Epithelial cell of esophagus (primary cell): ENCODE measurements at regions not wholly inside any gene's neighbourhood (a gene's known extent, or its start where the extent isn't known, plus 50 kb on each side); places are given as distances from the start of the nearest gene placed in this dataset.

Experiments used
- DNase-seq: peaks from one replicate; pipeline ENCODE4 v3.0.0; 2010; ENCODE audit warnings: low read depth
- H3K4me3 ChIP-seq: 2 replicates; pipeline ENCODE4 v1.5.1; 2011; ENCODE audit warnings: mild to moderate bottlenecking, low read length, control low read depth
- TF ChIP-seq, protein P1 (sequence below): IDR thresholded peaks from 2 replicates; pipeline ENCODE4 v1.5.1; 2011; ENCODE audit warnings: low read depth, mild to moderate bottlenecking, low read length, control low read depth, inconsistent platforms; ENCODE audit not compliant: insufficient read depth; ENCODE audit errors: missing control alignments

DNA sequence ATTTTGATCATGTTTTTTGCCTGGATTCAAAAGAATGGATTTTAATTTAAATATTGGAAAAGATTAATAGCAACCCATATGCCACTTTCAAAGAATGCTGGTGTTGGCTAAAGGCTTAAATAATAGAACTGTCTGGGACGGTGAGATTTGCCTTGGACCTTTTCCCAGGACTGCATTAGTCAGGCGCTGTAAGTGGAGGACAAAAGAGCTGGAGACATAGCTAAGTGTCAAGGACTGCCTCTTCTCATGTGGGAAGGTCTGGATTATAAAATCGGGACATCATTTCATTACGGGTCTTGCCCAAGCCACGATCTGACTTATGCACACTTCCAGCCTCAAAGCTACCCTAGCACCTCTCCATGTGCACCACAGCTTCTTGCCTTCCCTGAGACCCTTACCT lies 458.5 kb upstream of the DEPDC1 start:
- no peak overlapping the region for H3K4me3 ChIP-seq
- no peak for DNase-seq
- TF ChIP-seq, protein P1, sequence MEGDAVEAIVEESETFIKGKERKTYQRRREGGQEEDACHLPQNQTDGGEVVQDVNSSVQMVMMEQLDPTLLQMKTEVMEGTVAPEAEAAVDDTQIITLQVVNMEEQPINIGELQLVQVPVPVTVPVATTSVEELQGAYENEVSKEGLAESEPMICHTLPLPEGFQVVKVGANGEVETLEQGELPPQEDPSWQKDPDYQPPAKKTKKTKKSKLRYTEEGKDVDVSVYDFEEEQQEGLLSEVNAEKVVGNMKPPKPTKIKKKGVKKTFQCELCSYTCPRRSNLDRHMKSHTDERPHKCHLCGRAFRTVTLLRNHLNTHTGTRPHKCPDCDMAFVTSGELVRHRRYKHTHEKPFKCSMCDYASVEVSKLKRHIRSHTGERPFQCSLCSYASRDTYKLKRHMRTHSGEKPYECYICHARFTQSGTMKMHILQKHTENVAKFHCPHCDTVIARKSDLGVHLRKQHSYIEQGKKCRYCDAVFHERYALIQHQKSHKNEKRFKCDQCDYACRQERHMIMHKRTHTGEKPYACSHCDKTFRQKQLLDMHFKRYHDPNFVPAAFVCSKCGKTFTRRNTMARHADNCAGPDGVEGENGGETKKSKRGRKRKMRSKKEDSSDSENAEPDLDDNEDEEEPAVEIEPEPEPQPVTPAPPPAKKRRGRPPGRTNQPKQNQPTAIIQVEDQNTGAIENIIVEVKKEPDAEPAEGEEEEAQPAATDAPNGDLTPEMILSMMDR, result no peak

- TF ChIP-seq, protein P1, result no peak
- H3K4me3 ChIP-seq, result no peak overlapping the region
- DNase-seq, result peak; percentile 24
Measured at GRCh38 chr1:68958958-68959357, 462.1 kb upstream of the DEPDC1 start.

DNA sequence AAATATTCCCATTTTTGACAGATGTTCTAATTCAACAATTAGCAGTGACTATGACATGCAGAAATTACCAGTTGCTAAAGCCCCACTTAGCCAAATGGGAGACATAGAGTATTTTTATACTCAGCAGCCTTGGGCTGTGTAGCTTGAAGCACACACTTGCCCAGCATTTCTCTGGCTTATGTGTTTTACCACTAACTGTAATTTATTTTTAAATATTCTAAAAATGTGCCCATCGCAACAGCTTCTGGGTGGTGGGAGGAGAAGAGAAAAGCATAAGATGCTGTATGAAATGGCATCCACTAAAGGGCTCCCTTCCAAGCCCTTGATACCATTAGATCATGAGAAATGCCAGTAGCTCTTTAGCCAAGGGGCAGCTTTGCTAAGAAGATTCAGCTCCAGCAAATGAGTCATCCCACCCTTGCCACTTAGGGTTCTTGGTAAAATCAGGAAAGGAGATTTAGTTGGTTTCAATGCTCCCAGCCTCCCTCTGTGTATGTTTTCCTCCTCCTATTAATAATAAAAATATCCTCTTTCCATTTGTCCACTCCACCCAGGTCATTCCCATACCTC lies 462.7 kb upstream of the DEPDC1 start:
- DNase-seq, result peak; percentile 16
- TF ChIP-seq, protein P1, result no peak
- no peak overlapping the region for H3K4me3 ChIP-seq

DNA sequence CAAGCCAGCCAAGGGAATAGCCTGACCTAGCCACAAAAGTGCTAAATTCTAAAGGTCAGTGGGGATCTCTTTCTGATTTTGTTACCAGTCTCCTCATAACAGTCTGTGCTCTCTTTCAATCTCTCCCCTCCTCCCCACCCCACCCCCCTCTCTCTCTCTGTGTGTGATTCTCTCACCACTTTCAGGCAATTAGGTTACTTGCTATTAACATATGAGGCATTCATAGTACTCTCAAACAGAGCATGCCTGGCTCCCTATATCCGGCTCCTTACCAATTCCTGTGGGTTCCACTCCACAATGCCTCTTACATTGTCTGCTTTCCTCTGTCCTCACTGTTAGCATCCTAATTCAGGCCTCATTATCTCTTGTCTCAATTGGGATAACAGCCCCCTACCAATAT lies 464.3 kb upstream of the DEPDC1 start:
- no peak for DNase-seq
- TF ChIP-seq, protein P1, result no peak
- H3K4me3 ChIP-seq, result no peak overlapping the region

DNA sequence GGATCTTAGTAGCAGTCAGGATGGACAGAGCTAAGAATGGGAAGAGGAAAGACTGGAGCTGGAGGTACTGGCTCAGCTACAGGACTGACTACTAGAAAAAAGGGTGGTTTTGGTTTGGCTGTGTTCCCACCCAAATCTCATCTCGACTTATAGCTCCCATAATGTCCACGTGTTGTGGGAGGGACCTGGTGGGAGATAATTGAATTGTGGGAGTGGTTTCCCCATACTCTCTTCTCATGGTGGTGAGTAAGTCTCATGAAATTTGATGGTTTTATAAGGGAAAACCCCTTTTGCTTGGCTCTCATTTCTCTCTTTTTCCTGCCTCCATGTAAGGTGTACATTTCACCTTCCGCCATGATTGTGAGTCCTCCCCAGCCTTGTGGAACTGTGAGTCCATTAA lies 466.5 kb upstream of the DEPDC1 start:
- no peak for DNase-seq
- TF ChIP-seq, protein P1, result no peak
- no peak overlapping the region for H3K4me3 ChIP-seq

GRCh38 chr1:68969441-68969840 lies 472.6 kb upstream of the DEPDC1 start:
- no peak overlapping the region for H3K4me3 ChIP-seq
- TF ChIP-seq, protein P1, result no peak
- no peak for DNase-seq

DNA sequence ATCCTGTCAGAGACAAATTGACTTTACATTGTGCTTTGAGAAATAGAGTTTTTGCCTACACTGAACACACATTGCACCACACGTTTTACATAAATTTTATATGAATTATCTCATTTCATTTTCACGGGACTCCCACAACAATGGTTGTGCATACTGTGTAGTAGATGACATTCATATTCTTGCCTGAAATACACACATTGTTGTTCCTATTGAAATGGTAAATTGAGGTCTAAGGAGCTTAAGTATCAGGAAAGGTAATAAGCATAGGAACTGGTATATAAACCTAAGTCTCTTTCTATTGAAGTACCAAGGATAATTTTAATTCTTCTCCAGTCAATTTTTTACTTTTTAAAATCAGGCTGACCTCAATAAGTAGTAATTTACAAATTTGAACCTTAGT lies 473.7 kb upstream of the DEPDC1 start:
- TF ChIP-seq, protein P1, result no peak
- no peak for DNase-seq
- no peak overlapping the region for H3K4me3 ChIP-seq
